GM19395 (cell line): ENCODE measurements at regions not wholly inside any gene's neighbourhood (a gene's known extent, or its start where the extent isn't known, plus 50 kb on each side); places are given as distances from the start of the nearest gene placed in this dataset.

ENCODE experiments used
- ATAC-seq: cut with Tn5 transposase; IDR thresholded peaks from one replicate; pipeline ENCODE4 v1.9.1; 2021; ENCODE audit warnings: mild to moderate bottlenecking, moderate library complexity; ENCODE audit not compliant: unreplicated experiment

GRCh38 chr4:54493862-54494261 is 163.9 kb upstream of the KIT start:
- no peak for ATAC-seq

GRCh38 chr4:54495091-54495490 is 162.7 kb upstream of the KIT start:
- no peak for ATAC-seq

GRCh38 chr4:54495641-54496040 is 162.1 kb upstream of the KIT start:
- no peak for ATAC-seq

- ATAC-seq: no peak
Measured at GRCh38 chr4:54496412-54496811, 161.3 kb upstream of the KIT start.

GRCh38 chr4:54497947-54498346 is 159.8 kb upstream of the KIT start:
- no peak for ATAC-seq

- ATAC-seq: no peak
Measured at GRCh38 chr4:54498661-54499111, 159.1 kb upstream of the KIT start.

- no peak for ATAC-seq
Measured at GRCh38 chr4:54499308-54500074, 158.3 kb upstream of the KIT start.

- ATAC-seq: no peak
Measured at GRCh38 chr4:54505362-54505761, 152.4 kb upstream of the KIT start.

GRCh38 chr4:54505996-54506395 is 151.8 kb upstream of the KIT start:
- no peak for ATAC-seq

- no peak for ATAC-seq
Measured at GRCh38 chr4:54509057-54509456, 148.7 kb upstream of the KIT start.

- ATAC-seq: no peak
Measured at GRCh38 chr4:54513204-54513603, 144.6 kb upstream of the KIT start.

GRCh38 chr4:54513741-54514140 is 144.0 kb upstream of the KIT start:
- no peak for ATAC-seq

GRCh38 chr4:54516556-54517215 is 141.1 kb upstream of the KIT start:
- ATAC-seq: no peak

- no peak for ATAC-seq
Measured at GRCh38 chr4:54517781-54518444, 139.8 kb upstream of the KIT start.

- no peak for ATAC-seq
Measured at GRCh38 chr4:54525602-54526001, 132.2 kb upstream of the KIT start.

GRCh38 chr4:54526560-54526959 is 131.2 kb upstream of the KIT start:
- ATAC-seq: no peak

- no peak for ATAC-seq
Measured at GRCh38 chr4:54527532-54527931, 130.2 kb upstream of the KIT start.

- no peak for ATAC-seq
Measured at GRCh38 chr4:54539500-54540029, 118.2 kb upstream of the KIT start.

- ATAC-seq: no peak
Measured at GRCh38 chr4:54540931-54541330, 116.8 kb upstream of the KIT start.

- ATAC-seq: no peak
Measured at GRCh38 chr4:54541426-54542118, 116.2 kb upstream of the KIT start.

GRCh38 chr4:54542119-54542438 is 115.7 kb upstream of the KIT start:
- no peak for ATAC-seq
